ENCODE measurements at regions not wholly inside any gene's neighbourhood (a gene's known extent, or its start where the extent isn't known, plus 50 kb on each side); places are given as distances from the start of the nearest gene placed in this dataset.
"Not testable (repeated sequence)": the region's sequence is repeated elsewhere in the genome, so short reads cannot be mapped to it uniquely, and the experiment has no call there.

DNA sequence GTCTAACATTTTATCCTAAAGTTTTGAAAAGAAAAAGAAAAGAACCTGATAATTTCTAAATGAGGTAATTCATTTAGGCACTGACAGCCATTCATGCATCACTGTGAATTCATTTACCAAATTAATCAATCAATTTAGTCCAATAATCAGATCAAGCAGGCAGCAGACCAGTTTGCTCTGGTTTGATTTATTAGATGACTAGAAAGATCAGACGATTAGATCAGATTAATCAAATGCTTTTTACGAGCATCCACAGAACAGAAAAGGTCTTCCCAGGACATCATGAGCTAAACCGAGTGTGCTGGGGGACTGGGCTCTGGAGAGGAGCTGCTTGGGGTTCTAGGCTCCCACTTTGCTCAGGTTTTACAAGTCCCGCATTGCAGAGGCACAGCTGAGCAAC lies 226.5 kb upstream of the MYO3A start:
- in situ Hi-C loops (cut with MboI; ENCODE audit: low pct_unique_long_range_greater_than_20kb, low sequenced_read_pairs): no loop called here
- no peak for DNase-seq

DNA sequence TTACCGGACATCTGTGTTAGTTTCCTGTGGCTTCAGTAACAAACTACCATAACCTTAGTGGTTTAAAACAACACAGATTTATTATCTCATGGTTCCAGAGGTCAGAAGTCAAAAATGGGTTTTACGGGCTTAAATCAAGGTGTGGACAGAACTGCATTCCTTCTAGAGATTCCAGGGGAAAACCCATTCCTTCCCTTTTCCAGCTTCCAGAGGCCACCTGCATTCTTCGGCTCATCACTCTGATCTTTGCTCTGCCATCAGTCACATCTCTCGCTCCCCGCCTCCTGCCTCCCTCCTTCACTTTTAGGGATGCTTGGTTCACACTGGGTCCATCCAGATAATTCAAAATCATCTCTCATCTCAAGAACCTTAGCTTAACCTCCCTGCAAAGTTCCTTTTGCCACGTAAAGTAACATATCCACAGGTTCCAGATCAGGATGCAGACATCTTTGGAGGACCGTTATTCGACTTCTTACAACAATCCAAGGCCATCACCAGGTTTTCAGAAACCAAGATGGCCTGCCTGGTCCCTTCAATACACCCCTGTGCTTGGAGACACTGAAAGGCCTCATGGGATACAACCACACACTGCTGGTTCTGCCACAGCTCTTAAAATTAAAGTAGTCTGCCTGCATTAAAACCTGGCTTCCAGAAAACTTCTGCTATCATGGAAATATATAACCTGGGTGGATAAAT lies 225.9 kb upstream of the MYO3A start:
- in situ Hi-C loops (cut with MboI; ENCODE audit: low pct_unique_long_range_greater_than_20kb, low sequenced_read_pairs): no loop called here
- DNase-seq: no peak

DNA sequence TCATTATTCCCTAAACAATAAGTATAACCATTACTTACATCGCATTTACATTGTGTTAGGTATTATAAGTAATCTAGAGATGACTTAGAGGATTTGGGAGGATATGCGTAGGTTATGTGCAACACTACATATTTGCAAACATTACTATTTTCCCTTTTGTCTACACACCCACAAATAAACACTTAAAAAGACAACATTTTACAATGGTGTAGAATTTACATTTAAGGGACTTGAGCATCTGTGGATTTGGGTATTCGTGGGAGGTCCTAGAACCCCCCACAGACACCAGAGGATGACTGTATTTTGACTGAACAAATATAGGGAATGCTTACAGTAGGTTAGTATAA lies 220.2 kb upstream of the MYO3A start:
- in situ Hi-C loops (cut with MboI; ENCODE audit: low pct_unique_long_range_greater_than_20kb, low sequenced_read_pairs): no loop called here
- DNase-seq: no peak

DNA sequence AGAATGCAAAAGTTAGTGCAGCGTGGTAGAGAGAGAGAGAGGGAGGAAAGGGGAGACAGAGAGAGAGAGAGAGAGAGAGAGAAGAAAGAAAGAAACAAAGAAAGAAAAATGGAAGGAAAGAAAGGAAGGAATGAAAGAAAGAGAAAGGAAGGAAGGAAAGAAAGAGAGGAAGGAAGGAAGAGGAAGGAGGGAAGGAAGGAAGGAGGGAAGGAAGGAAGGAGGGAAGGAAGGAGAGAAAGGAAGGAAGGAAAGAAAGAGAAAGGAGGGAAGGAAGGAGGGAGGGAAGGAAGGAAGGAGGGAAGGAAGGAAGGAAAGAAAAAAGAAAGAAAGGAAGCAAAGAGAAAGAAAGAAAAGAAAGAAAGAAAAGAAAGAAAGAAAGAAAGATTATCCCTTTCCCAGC lies 209.8 kb upstream of the MYO3A start:
- in situ Hi-C loops (cut with MboI; ENCODE audit: low pct_unique_long_range_greater_than_20kb, low sequenced_read_pairs): no loop called here
- no peak for DNase-seq

DNA sequence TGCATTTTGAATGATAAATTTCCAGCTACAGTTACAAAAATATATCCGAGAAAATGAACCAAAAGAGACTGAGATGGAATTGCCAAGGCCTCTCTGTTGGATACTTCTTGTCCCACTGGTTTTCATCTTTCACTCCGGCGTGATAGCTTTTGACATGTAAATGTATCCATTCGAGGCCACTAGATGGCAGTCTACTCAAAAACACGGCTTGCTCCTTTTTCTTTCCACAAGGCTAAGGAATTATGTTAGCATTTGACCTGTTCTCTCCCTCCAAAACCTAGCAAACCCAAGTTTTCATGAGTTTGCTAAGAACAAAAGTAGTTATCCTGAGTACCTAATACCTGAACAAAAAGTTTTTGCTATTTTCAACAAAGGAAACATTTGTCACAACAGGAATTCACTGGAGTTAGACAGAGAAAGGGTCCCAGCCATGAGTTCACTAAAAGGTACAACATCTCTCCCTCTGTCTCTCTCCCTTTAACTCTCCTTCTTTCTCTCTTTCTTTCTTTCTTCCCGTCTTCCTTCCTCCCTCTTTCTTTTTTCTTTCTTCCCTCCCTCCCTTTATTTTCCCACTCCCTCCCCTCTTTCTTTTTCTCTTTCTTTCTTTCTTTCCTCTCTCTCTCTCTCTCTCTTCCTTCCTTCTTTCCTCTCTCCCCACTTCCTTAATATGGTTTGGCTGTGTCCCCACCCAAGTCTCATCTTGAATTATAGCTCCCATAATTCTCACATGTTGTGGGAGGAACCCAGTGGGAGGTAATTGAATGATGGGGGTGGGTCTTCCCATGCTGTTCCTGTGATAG lies 207.9 kb upstream of the MYO3A start:
- peak; percentile 63 for DNase-seq
- in situ Hi-C loops (cut with MboI; ENCODE audit: low pct_unique_long_range_greater_than_20kb, low sequenced_read_pairs): no loop called here

DNA sequence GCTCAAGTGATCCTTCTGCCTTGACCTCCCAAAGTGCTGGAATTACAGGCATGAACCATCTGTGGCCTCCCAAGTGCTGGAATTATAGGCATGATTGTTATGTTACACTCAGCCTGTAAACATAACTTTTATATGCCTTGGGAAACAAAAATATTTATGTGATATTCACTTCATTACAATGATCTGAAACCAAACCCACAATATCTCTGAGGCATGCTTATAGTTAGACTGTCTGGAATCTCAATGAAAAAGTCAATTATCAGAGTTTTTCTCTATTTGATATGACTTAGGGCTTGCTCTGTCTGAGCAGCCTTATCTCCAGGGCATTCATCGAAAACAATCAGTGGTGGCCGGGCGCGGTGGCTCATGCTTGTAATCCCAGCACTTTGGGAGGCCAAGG lies 195.3 kb upstream of the MYO3A start:
- in situ Hi-C loops (cut with MboI; ENCODE audit: low pct_unique_long_range_greater_than_20kb, low sequenced_read_pairs): no loop called here
- no peak for DNase-seq

DNA sequence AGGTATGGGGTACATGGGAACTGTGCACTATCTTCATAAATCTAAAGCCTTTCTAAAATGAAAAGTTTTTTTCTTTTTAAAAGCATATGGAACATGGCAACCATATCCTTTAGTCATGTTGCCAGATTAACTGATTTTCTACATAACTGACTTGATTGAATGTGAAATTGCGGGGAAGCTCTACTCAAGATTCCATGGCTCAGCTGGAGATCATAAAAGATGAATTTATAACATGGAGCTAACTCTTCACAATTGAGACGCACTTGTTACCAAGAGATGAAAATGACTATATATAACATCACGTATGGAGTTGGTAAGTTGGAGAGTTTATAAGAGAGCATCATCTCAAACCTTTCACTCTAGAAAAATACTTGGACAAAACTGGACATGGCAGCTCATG lies 190.2 kb upstream of the MYO3A start:
- DNase-seq: no peak
- in situ Hi-C loops (cut with MboI; ENCODE audit: low pct_unique_long_range_greater_than_20kb, low sequenced_read_pairs): no loop called here

DNA sequence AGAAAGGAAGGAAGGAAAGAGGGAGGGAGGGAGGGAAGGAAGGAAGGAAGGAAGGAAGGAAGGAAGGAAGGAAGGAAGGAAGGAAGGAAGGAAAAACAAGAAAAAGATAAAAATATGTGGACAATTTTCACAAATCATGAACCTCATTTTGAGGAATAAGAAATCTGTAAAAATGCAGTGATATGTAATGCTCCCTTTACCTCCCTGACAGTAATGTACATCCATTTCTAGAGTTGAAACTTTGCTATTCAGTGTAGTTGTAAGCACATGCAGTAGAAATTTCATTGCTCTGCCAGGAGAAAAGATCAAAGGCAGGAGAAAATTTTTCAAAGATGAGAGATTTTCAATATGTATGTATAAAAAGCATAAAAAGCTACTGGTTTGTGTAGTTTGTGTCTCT lies 189.5 kb upstream of the MYO3A start:
- in situ Hi-C loops (cut with MboI; ENCODE audit: low pct_unique_long_range_greater_than_20kb, low sequenced_read_pairs): no loop called here
- DNase-seq: no peak

DNA sequence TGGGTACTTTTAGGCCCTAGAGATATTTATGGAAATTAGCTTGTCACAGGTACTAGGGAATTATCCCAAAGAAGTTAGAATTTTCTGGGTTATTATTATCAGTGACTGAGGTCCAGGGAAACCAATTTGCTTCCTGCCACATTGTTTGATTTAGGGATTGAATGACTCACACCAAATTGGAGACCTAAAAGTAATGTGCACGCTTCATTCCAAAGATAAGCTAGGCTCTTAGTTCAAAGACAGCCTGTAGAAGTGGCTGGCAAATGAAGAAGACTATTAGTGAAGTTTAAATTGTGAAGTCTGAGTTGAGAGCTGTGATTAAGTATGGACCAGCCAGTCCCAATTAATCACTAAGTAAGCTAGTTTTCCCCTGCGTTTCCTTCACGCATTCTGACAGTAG lies 188.1 kb upstream of the MYO3A start:
- in situ Hi-C loops (cut with MboI; ENCODE audit: low pct_unique_long_range_greater_than_20kb, low sequenced_read_pairs): no loop called here

DNA sequence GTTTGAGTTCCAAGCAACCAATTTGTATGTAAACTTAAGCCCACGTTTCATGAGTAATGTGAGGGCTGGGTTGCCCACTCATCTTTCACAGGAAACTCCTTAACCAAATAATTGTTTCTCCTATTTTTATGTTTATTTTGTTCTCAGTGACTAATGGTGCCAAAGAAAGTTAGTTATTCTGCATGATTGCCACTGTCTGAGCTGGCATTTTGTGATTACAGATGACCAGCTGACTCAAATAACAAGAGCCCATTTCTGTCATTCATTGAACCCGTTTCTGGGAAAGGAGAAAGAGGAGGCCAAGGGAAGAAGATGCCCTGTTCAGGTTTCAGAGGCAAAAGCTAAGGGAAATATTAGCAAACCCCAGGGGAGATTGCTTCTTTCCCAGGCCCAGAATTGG lies 186.9 kb upstream of the MYO3A start:
- in situ Hi-C loops (cut with MboI; ENCODE audit: low pct_unique_long_range_greater_than_20kb, low sequenced_read_pairs): no loop called here
- DNase-seq: no peak

More for the DNA sequence above, 188.1 kb upstream of the MYO3A start:
- DNase-seq: no peak

DNA sequence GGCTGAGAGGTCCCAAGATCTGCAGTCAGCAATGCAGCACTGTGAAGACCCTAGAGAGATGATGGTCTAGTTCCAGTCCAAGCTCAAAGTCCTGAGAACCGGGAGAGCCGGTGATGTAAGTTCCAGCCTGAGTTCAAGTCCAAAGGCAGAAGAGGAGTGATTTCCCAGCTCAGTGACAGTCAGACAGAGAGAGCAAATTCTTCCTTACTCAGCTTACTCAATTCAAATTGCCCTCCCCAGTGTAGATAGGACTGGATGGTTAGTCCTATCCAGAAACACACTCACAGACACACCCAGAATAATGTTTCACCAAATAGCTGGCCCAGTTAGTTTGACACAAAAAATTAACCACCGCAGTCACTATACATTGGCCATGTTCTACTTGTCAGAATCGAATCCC lies 185.5 kb upstream of the MYO3A start:
- in situ Hi-C loops (cut with MboI; ENCODE audit: low pct_unique_long_range_greater_than_20kb, low sequenced_read_pairs): no loop called here
- DNase-seq: no peak

DNA sequence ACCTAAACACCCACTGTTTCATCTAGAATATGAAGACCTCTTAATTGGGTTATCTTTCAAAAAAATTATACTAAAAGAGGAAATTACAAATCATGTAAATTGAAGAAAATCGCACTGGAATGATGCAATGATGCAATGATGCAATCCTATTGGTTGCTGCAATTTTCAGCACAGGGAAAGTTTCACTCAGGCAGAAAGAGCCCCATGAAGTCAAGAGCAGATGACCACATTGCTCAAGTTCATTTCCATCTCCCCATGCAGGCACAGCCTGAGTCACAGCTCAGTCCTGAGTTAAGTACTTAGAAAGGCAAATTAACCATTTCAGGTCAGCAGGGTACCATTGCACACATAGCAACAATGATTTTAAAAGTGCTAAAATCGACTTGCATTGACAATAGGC lies 180.3 kb upstream of the MYO3A start:
- in situ Hi-C loops (cut with MboI; ENCODE audit: low pct_unique_long_range_greater_than_20kb, low sequenced_read_pairs): no loop called here
- peak; percentile 9 for DNase-seq

DNA sequence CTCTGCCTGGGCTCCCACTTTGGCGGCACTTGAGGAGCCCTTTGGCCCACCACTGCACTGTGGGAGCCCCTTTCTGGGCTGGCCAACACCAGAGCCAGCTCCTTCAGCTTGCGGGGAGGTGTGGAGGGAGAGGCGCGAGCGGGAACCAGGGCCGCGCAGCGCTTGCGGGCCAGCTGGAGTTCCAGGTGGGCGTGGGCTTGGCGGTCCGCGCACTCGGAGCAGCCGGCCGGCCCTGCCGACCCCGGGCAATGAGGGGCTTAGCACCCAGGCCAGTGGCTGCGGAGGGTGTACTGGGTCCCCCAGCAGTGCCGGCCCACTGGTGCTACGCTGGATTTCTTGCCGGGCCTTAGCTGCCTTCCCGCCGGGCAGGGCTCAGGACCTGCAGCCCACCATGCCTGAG lies 178.2 kb upstream of the MYO3A start:
- in situ Hi-C loops (cut with MboI; ENCODE audit: low pct_unique_long_range_greater_than_20kb, low sequenced_read_pairs); DNase-seq: not testable (repeated sequence)

DNA sequence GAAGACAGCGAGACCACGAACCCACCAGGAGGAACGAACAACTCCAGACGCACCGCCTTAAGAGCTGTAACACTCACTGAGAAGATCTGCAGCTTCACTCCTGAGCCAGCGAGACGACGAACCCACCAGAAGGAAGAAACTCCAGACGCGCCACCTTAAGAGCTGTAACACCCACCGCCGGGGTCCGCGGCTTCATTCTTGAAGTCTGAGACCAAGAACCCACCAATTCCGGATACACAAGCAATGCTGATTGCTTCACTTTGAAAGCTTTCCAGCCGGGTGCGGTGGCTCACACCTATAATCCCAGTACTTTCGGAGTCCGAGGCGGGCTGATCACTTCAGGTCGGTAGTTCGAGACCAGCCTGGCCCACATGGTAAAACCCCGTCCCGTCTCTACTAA lies 177.2 kb upstream of the MYO3A start:
- in situ Hi-C loops (cut with MboI; ENCODE audit: low pct_unique_long_range_greater_than_20kb, low sequenced_read_pairs): no loop called here
- no peak for DNase-seq

DNA sequence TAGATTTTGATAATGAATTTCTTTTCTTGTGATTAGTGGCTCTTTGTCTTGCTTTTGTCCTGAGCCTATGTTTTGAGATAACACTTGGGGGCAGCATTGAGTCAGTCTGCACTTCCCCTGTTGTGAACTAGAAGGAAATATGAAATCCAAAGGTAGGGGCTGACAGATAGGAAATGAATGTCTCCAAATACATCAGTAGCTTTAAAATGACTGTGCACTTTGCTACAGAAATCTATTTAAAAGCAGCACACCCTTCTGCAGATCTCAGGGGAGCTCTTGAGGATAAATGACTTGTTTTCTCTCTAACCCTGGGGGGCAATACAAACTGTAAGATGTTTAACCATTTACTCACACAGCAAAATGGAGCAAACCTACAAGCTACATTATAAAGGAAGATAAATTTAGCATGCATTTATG lies 176.0 kb upstream of the MYO3A start:
- peak; percentile 46 for DNase-seq

DNA sequence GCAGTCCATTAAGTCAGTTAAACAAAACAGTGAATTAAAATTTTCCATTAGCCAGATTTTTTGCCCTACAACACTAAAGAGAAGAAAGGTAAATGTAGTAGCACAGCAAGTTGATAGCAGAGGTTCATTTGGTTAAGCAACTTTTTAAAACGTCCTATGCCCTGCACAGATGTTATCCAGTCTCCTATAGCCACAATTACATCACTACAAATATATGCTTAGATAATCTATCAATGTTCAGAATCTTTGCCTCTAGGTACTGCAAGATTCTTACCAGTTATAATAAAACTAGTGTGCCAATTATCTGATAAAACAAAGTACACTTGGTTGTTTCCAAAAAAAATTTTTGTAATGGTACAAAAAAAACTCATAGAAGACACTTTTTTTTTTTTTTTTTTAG lies 175.5 kb upstream of the MYO3A start:
- no peak for DNase-seq
- in situ Hi-C loops (cut with MboI; ENCODE audit: low pct_unique_long_range_greater_than_20kb, low sequenced_read_pairs): no loop called here

More for the DNA sequence above, 176.0 kb upstream of the MYO3A start:
- in situ Hi-C loops (cut with MboI; ENCODE audit: low pct_unique_long_range_greater_than_20kb, low sequenced_read_pairs): no loop called here

DNA sequence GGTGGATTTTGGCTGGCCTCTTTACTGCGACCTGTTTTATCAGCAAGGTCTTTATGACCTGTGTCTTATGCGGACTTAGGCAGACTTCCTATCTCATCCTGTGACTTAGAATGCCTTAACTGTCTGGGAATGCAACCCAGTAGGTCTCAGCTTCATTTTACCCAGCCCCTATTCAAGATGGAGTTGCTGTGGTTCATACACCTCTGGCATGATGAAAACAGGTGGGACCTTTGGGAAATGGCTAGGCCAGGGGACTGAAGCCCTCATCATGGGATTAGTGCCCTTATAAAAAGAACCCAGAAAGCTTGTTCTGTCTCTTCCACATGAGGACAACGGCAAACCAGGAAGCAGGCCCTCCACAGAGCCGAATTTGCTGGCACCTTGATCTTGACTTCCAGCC lies 172.1 kb upstream of the MYO3A start:
- in situ Hi-C loops (cut with MboI; ENCODE audit: low pct_unique_long_range_greater_than_20kb, low sequenced_read_pairs): no loop called here
- DNase-seq: no peak

DNA sequence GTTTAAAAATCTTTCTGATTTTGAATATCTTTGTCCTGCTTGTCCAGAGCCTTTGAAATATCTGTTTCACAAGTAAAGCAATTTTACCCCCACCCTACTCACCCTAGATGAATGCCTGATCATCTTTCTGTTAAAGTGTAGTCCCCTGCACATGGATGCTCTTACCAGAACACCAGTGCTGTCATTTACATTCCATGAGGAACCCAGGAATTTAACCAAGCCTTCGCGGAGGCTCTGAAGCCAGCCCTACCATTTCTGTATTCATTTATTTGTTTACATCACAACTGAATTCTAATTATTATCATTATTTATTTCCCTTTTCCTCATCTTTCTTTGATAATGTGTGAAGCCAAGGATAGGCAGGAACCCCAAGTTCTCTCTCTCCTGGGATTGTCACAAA lies 167.8 kb upstream of the MYO3A start:
- in situ Hi-C loops (cut with MboI; ENCODE audit: low pct_unique_long_range_greater_than_20kb, low sequenced_read_pairs): no loop called here
- no peak for DNase-seq

DNA sequence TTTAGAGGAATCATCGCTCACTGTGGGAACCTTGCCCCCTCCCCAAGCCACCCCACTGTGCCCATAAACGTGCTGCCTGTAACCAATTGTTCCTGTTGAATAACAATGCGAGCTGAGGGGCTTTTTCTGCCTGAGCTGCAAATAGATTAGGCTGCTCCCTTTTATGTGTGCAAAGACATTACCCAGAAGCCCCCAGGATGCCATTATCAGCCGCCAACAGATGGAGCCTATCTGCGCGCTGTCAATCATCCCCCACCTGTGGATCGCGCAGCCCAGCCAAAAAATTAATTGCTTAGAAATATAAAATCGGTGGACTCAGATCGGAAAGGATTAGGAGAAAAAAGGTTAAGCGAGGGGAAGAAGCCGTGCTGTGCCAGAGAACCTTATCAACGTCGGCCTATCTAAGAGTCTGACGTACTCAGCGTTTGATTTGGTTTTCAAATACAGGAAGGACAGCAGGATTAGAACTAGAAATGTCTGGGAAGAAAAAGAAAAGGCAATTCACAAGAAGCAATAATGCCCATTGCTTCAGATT lies 167.3 kb upstream of the MYO3A start:
- in situ Hi-C loops (cut with MboI; ENCODE audit: low pct_unique_long_range_greater_than_20kb, low sequenced_read_pairs): no loop called here
- no peak for DNase-seq

DNA sequence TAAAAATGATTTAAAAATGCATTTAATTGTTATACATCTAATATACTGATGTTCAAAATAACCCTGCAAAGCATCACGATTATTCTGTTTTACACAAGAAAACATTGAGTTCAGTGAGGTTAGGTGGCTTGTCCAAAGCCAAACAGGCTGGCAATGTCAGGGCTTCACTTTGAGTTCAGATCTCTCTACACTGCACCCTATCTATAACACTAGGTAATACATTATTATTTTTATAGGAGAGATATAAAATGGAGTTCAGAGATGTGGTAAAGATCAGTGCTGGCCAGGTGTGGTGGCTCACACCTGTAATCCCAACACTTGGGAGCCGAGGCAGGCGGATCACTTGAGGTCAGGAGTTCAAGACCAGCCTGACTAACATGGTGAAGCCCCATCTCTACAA lies 165.9 kb upstream of the MYO3A start:
- no peak for DNase-seq
- in situ Hi-C loops (cut with MboI; ENCODE audit: low pct_unique_long_range_greater_than_20kb, low sequenced_read_pairs): no loop called here

DNA sequence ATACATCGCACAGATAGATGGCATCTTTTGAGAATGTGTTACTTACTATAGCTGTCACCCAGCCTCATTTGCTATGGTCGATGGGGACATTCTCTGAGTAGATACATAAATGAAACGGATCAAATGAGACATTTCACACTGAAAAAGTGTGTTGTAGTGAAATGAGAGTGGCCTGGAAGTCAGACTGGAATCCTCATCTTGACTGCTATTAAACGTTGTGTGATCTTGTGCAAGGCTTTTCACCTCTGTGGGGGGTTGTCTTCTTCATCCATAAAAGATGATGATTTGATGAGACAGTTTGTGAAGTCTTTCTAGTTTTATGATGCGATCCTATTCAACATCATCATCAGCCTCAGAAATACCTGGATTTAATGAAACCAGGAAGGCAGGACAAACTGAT lies 155.4 kb upstream of the MYO3A start:
- DNase-seq: no peak
- in situ Hi-C loops (cut with MboI; ENCODE audit: low pct_unique_long_range_greater_than_20kb, low sequenced_read_pairs): no loop called here
